Activated CD8-positive, alpha-beta memory T cell treated with anti-CD3 and anti-CD28 coated beads for 4 hours (primary cell): ENCODE measurements at regions not wholly inside any gene's neighbourhood (a gene's known extent, or its start where the extent isn't known, plus 50 kb on each side); places are given as distances from the start of the nearest gene placed in this dataset.

Experiments used
- DNase-seq, 2 donors: peaks; one replicate each; pipeline ENCODE4 v3.0.0-alpha.2; 2020; ENCODE audit warnings: low read depth in 2 of 2

DNA sequence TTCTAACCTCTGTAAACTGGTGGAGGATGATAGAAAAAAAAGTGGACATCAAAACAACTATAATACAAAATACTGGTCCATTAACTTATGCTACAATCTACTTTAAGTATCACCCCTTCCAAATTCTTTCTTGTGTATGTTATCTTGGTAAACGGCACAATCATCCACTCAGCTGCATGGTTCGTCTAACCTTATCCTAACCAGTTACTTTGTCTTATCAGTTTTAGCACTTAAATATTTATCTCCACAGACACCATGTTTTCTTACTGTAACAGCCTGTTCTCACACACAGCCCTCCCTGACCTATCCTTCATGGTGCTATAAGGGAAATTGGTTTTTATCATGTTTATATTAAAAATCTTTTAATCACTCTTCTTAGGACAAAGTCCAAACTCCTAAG, 157.2 kb downstream of the PTGER3 start:
- no peak for DNase-seq

DNA sequence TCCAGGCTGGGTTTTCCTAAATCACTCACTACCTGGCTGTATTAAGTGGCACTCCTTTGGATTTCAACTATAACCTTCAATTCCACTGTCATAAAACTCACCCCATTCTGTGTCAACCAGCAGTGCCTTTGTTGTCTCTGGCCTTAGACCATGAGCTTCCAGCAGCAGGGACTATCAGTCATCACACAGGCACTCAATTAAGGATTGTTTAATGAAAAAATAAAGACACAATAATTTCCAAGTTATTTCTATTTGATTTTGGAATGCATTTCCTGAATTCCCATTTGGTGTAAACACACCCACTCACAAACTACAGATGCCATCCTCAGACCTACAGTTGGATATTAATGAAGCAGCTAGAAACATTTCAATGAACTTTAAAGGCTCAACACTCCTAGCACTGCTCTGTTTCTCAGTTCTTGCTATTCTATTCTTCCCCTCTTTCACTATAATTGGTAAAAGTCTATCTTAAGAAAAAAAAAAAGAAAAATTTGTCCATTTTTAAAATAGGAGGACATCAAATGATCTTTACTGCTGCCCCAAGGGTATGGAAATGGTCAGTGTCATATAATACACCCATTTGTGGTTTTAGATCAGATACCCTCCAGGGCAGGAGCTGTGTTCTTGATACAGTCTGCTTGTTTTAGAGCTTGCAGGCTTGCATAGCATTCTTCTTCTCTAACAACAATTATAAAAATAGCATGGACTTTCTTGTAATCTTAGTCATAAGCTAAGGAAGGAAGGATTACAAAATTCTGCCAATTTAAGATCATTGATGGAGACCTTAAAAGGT, 156.4 kb downstream of the PTGER3 start:
- DNase-seq: no peak

DNA sequence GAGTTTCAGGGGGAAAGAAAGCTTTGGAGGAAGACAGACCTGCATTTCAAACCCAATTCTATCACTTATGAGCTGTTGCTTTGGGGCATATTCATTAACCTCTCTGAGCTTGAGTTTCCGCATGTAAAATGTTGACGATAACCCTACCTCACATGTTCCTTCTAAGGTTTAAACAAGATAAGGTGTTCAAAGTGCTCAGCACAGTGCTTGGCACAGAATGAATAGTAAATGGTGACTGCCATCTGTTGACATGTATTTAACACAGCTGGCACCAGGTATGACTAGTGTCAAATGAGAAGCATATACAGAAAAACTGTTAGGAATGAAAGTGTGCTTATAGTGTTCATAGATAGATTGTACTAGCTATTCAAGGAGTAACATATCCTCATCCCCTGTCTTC, 155.5 kb downstream of the PTGER3 start:
- no peak for DNase-seq

DNA sequence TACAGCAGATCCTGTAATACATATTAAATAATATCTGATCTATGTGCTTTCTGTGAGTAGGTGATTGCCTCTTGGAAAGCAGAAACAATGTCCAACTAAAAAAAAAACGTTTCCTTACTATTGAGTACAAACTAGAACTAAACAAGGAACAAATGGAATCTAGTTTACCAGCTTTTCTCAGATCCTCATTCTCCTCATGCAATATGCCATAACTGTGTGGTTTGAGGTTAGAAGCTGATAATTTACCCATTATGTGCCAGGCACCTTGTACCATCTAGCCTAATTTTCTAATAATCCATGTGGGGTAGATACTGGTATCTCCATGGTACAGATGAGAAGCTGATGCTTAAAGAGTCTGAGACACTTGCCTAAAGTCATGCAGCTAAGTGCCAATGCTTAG, 154.7 kb downstream of the PTGER3 start:
- DNase-seq: no peak

DNA sequence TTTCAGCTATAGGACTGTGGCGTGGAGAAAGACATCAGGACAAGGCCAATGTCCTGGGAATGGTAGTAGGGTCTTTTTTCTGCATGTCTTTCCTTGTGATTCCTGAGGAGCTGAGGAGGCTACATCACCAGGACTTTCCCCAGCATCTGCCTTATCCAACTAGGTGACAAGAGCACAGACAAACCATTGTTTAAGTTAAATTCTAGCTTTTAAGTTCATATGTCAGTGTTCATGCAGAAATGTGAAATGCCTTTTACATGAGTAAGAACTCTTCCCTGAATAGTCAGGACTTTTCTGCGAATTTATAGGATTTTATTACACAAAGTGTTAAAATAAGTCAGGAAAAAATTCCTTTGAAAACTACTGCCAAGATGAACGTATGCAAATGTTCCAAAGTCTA, 154.2 kb downstream of the PTGER3 start:
- no peak for DNase-seq

DNA sequence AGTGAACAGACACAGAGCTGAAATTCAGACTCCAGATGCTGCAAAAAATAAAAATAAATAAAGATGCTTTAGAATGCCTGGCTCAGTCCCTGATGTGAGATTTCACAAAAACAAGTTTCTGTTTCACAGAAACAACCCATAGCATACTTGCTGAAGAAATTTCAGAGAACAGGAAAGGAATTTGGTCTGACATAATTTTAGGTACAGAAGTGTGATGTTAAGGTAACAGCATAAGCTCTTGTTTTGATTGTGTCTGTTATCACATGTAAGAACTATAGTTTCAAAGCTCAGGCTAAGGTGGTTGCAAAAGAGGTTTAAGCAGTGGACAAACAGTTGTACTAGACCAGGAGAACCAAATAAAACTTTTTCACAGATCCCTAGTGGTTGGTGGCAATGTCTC, 152.1 kb downstream of the PTGER3 start:
- no peak for DNase-seq

DNA sequence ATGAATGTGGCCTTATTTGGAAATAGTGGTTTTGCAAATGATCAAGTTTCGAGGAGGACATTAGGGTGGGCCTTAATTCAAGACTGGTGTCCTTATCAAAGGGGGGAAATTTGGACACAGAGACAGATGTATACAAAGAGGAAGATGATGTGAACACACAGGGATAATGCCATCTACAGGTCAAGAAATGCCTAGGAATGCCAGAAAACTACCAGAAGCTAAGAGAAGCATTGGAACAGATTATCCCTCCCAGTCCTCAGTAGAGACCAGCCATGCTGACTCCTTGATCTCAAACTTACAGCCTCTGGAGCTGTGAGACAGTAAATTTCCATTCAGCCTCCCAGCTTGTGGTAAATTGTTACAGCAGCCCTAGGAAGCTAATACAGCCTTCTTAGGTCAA, 151.4 kb downstream of the PTGER3 start:
- DNase-seq: no peak

DNA sequence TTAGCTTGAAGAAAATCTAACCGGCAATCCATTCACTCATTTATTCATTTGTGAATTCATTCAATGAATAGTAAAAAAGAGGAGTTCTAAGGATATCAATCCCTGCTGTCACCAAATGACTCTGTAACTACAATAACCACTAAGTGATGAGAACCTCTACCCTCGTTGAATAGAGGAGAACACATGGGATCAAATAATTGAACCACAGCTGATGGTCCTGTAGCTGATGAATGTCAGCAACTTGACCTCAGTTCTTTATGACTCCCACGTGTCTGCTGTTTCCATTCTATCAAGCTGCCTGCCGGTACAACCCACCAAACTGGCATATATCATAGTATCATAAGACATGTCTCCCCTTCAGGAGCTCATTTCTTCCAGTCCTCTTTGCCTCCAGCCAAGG, 150.3 kb downstream of the PTGER3 start:
- no peak for DNase-seq

DNA sequence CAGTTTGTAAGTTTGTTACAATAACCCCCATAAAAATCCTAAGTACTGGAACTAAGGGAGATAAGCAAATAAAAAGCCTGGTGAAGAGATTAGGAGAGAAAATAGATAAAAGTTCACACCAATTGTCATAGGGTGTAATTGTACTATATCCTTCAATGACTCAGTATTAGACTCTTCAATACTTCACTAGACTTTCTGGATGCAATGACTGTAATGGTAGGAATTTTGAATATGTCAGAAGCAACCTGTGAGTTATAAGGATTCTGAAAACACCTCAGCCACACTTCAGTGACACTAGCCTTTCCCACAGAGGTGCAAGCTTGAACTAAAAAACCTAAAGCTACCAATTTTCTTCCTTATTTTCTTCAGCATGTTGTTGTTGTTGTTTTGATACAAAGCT, 147.9 kb downstream of the PTGER3 start:
- DNase-seq: no peak

DNA sequence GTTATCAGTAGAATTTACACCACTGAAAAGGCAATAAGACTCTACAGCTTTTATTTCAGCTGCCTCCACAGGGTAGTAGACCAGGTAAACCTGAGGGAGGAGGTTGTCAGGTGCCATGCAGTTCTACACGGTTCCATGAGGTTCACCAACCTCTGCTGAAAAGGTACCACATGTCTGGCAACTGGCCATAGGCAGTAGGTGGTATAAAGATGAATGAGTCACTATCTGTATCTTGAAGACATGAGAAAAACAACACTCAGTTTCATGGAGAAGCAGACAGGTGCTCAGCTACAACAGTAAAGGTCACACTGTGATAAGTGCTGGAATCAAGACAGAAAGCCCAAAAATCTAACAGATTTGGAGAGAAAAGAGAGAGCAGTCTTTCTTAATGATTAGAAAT, 145.4 kb downstream of the PTGER3 start:
- no peak for DNase-seq

DNA sequence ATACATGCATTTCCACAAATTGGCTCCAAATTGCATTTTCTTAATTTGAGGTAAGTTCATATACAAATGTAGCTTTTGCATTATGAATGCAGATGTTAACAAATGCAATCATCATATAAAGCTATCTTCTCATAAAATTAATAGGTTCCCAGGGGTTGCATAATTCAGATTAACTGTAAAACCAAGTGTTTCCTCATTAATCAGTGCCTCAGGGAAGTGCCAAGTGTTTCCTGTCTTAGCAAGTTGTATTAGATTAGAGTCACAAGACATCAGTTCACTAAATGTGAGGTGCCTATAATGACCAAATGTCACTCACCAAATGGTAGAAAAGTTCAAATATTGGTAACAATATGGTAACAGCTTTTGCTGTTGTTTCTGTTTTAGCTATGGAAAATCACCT, 140.8 kb downstream of the PTGER3 start:
- DNase-seq: no peak

DNA sequence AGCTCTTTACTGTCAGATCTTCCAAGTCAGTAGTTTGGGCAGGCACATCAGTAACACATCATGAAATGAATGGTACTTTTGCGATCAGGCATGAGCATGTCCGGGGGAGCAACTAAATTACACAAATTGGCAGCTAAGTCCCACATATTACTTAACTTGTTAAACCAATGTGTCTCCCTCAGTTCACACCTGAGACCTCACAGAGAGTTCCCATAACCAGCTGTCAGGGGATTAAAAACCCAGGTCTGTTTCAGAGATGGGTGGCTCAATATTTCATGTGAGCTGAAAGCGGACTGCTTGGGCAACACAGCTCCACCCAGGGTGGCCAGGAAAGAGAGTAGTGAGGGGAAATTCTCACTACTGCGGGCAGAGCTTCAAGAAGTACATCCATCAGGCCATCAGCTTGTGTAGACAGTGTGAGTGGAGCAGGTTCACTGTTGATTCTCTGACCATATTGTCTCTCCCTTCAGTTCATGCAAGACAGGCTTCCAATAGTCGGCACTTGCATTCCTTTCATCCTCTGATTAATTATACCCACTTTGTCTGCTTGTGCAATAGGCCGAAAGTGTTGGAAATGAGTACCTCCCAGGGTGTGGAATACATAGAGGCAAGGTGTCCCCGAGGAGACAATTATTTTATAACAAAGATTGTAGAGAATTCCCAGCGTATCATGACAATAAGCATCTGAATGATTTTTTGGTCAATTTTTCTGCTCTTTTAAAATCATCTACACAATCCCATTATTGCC, 139.9 kb downstream of the PTGER3 start:
- DNase-seq: no peak

DNA sequence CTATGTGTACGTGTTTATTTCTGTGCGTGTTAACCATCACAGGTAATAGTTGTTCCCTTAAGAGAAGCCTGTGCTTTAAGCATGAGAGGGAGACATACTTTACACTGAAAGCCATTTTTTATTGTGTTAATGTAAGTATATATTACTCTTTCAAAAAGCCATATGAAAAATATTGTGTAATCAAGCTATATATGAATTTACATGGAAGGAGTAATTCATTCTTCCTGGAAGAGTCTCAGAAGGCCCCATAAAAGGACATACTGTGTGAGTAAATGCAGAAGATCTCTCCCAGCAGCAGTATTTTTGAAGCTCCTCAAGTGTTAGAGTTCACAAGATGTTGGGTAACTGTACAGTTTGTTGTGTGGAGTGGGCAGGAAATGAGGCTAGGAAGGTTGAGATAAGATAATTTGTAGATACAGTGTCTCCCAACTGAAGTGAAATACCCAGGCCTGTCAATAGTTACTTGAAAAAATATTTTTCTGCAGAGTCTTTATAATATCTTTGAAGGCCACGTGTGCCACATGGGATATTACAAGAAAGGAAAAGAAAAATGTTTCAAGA, 138.3 kb downstream of the PTGER3 start:
- DNase-seq: no peak

DNA sequence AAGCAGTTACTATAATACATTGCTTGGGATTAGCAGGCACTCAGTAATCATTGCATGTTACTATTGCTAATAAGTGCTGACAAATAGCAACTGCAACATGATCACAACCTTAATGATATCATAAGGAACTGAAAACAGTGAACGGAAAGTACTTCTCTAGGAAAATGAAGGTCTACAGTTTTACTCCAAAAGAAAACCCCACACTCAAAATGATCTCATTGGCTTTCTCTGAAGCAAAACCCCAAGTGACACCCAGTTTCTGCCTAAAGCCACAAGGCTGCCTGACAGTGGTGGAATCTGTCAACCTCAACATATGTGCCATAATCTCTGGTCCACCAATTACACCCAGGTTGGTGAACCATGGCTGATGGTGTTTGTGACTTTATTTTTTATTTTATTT, 137.6 kb downstream of the PTGER3 start:
- DNase-seq: no peak

DNA sequence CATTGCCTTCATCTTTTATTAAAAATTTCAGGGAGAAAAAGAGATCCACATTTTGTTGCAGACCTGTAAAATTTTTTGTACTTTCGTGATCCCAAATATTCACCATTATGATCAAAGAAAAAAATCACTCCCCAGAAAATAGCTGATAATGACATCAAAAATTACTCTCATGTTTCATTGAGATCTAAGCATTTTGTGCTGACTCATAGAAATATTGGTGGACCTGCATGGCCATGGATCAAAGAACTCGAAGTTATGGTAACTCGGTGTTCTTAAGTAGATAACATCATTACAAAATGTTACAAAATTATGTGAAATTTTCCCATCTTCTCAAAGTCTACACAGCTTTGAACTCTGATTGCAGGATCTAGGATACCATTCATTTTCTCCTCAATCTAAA, 135.8 kb downstream of the PTGER3 start:
- no peak for DNase-seq

DNA sequence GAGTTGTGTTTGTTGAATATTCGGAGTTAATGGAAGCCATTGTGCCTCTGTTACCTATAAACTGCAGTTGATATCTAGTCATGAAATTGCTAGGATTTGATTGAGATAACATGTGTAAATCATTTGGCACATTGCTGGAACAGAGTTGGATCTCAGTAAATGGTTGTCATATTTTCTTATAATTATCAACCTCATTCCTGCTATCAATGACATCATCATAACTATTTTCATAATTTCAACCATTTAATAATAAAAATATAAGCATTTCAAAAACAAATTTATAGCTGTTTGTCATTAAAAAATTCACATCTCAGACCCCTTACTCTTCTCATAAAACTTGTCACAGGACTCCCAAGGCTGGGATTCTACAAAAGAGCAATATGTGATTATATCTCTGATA, 133.4 kb downstream of the PTGER3 start:
- no peak for DNase-seq

DNA sequence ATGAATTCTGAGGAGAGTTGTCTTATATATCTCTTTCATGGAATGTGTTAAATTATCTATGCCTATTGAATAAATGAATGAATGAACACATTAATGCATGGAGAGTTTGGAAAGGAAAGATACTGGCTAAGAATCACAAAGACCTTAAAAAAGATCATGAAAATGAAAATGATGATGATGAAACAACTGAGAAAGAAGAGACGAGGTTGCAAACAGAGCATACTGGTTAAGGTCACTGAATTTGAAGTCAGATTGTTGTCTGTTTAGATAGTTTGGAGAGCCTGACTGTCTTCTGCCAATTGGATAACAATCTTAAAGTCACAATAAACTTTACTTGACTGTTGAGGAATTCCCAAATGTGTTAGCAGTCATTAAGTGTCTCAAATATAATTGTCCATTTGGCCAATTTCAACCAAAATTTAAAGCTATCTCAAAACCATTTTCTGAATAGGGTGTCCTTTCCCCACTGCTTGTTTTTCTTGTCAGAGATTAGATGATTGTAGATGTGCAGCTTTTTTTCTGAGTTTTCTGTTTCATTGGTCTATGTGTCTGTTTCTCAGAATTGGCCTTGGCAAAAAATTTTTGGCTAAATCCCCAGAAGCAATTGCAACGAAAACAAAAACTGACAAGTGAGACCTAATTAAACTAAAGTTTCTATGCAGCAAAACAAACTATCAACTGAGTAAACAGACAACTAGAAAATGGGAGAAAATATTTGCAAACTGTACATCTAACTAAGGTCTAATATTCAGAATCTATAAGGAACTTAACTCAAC, 132.2 kb downstream of the PTGER3 start:
- DNase-seq: no peak

DNA sequence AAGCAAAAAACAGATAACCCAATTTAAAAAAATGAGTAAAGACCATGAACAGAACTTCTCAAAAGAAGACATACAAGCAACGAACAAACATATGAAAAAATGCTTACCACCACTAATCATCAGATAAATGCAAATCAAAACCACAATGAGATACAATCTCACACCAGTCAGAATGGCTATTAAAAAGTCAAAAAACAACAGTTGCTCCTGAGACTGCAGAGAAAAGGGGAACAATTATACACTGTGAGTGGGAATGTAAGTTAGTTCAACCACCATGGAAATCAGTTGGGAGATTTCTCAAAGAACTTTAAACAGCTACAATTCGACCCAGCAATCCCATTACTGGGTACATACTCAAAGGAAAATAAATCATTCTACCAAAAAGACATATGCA, 131.6 kb downstream of the PTGER3 start:
- DNase-seq: no peak

DNA sequence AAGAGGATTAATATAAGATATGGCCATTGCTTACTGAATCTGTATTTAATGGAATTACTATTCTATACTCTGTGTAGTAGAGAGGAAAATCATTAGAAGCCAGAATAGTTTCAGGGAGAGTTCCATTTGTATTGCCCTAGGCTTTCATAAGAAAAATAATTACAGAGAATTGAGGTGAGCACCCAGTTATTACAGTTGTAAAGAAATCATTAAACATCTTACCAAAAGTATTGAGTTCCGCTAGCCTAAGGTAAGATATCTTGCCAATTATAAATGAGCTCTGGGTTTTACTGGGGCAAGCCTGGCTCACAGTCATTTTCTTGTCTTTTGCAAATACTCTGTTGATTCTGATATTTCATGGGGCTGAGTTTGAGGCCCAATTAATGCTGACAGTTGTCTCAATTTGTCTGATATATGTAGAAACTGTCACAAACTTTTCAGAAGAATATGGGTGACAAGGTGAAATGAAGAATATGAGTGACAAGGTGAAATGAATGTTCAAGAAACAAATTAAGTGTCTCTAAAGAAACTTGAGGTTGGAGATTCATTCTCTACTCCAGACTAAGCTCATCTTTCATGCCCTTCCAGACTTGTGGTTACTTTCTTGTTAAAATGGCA, 127.8 kb downstream of the PTGER3 start:
- no peak for DNase-seq
